Type B pancreatic cell (in vitro differentiated cells): ENCODE measurements at regions not wholly inside any gene's neighbourhood (a gene's known extent, or its start where the extent isn't known, plus 50 kb on each side); places are given as distances from the start of the nearest gene placed in this dataset.
"Not testable (repeated sequence)": the region's sequence is repeated elsewhere in the genome, so short reads cannot be mapped to it uniquely, and the experiment has no call there.

Experiments used
- DNase-seq: peaks from one replicate; pipeline ENCODE4 v3.0.0; 2021; ENCODE audit warnings: mixed read lengths; ENCODE audit not compliant: unreplicated experiment; ENCODE audit errors: extremely low spot score
- H3K27ac Mint-ChIP-seq: 2 replicates; pipeline ENCODE4 v1.8.0; 2021; ENCODE audit warnings: mild to moderate bottlenecking, mixed read lengths
- H3K27me3 Mint-ChIP-seq: 2 replicates; pipeline ENCODE4 v1.8.0; 2021; ENCODE audit warnings: mixed read lengths
- H3K36me3 Mint-ChIP-seq: 2 replicates; pipeline ENCODE4 v1.8.0; 2021; ENCODE audit warnings: mixed read lengths
- H3K4me1 Mint-ChIP-seq: one replicate; pipeline ENCODE4 v1.8.0; 2021; ENCODE audit warnings: mixed read lengths; ENCODE audit not compliant: unreplicated experiment
- H3K4me3 Mint-ChIP-seq: 2 replicates; pipeline ENCODE4 v1.8.0; 2021; ENCODE audit warnings: mild to moderate bottlenecking, mixed read lengths
- H3K9me3 Mint-ChIP-seq: 2 replicates; pipeline ENCODE4 v1.8.0; 2021; ENCODE audit warnings: mixed read lengths
- TF ChIP-seq, protein P1 (sequence below): fragments of 200-600 bp; sonication (generic); conservative IDR thresholded peaks from 2 replicates; pipeline ENCODE4 v1.5.0; 2021; ENCODE audit warnings: antibody characterized with exemption, mild to moderate bottlenecking

- Mint-ChIP-seq H3K4me3 (no peak overlapping the region), H3K4me1 (no peaks in the 10 kb centered on the region), H3K27ac (no peak overlapping the region), H3K9me3 (no peaks in the 10 kb centered on the region), H3K36me3 (peaks cover 12% of the 10 kb centered on the region), H3K27me3 (no peaks in the 10 kb centered on the region)
- no peak for DNase-seq
- TF ChIP-seq, protein P1, sequence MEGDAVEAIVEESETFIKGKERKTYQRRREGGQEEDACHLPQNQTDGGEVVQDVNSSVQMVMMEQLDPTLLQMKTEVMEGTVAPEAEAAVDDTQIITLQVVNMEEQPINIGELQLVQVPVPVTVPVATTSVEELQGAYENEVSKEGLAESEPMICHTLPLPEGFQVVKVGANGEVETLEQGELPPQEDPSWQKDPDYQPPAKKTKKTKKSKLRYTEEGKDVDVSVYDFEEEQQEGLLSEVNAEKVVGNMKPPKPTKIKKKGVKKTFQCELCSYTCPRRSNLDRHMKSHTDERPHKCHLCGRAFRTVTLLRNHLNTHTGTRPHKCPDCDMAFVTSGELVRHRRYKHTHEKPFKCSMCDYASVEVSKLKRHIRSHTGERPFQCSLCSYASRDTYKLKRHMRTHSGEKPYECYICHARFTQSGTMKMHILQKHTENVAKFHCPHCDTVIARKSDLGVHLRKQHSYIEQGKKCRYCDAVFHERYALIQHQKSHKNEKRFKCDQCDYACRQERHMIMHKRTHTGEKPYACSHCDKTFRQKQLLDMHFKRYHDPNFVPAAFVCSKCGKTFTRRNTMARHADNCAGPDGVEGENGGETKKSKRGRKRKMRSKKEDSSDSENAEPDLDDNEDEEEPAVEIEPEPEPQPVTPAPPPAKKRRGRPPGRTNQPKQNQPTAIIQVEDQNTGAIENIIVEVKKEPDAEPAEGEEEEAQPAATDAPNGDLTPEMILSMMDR = no peak
These were observed 283.1 kb downstream of the UTRN start for GRCh38 chr6:144568241-144568640.

- H3K4me1 Mint-ChIP-seq, H3K4me3 Mint-ChIP-seq, H3K27me3 Mint-ChIP-seq, DNase-seq, H3K9me3 Mint-ChIP-seq, H3K27ac Mint-ChIP-seq: not testable (repeated sequence)
- peaks cover 17% of the 10 kb centered on the region for H3K36me3 Mint-ChIP-seq
These were observed 287.4 kb downstream of the UTRN start for GRCh38 chr6:144572541-144572940.

DNA sequence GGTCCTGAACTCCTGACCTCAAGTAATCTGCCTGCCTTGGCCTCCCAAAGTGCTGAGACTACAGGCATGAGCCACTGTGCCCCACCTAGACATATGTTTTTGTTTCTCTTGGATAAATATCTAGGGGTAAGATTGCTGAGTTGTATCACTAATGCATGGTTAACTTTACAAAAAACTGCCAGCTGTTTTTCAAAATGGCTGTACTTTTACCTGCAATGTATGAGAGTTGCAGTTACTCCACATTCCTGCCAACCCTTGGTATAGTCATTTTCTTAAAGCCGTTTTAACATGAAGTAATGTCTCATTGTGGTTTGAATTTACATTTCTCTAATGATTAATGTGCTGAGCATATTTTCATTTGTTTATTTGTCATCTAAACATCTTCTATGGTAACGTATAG, 289.7 kb downstream of the UTRN start:
- Mint-ChIP-seq H3K9me3 (no peaks in the 10 kb centered on the region), H3K4me3 (no peak overlapping the region), H3K4me1 (no peaks in the 10 kb centered on the region)

DNA sequence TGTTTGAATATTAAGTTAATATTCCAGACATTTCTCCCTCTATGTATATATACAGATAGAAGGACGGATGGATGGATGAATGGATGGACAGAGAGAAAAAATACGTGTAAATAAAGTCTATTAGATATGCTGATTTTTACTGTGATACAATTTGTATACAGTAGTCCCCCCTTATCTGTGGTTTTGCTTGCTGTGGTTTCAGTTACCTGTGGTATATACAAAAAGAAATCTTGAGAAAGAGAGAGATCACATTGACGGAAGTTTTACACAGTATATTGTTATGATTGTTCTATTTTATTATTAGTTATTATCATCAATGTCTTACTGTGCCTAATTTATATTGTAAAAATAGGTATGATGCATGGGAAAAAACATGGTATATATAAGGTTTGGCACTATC, 290.2 kb downstream of the UTRN start:
- DNase-seq = no peak
- H3K27me3 Mint-ChIP-seq = no peaks in the 10 kb centered on the region
- no peak overlapping the region for H3K4me3 Mint-ChIP-seq
- H3K4me1 Mint-ChIP-seq = no peaks in the 10 kb centered on the region
- no peak overlapping the region for H3K27ac Mint-ChIP-seq
- TF ChIP-seq, protein P1 = no peak
- H3K9me3 Mint-ChIP-seq = no peaks in the 10 kb centered on the region
- peaks cover 28% of the 10 kb centered on the region for H3K36me3 Mint-ChIP-seq

More for the DNA sequence above, 289.7 kb downstream of the UTRN start:
- TF ChIP-seq, protein P1 = no peak
- Mint-ChIP-seq H3K27ac (no peak overlapping the region), H3K36me3 (peaks cover 23% of the 10 kb centered on the region), H3K27me3 (no peaks in the 10 kb centered on the region)
- DNase-seq = no peak

DNA sequence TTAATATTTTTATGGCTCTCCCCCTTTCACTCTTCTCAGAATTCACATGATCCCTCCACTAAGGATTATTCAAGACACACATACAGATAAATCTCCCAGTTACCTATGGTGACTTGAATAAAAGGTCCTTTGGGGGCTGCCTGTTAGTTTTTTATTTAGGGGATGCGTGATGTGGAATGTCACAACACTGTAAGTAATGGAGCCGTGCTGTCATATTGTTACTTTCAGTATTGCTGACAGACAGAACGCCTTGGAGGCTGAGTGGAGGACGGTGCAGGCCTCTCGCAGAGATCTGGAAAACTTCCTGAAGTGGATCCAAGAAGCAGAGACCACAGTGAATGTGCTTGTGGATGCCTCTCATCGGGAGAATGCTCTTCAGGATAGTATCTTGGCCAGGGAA, 291.7 kb downstream of the UTRN start:
- Mint-ChIP-seq H3K27ac (no peak overlapping the region), H3K27me3 (no peaks in the 10 kb centered on the region), H3K4me3 (no peak overlapping the region), H3K9me3 (no peaks in the 10 kb centered on the region), H3K36me3 (peaks cover 23% of the 10 kb centered on the region), H3K4me1 (peaks cover 2% of the 10 kb centered on the region)
- DNase-seq = no peak
- TF ChIP-seq, protein P1 = no peak

DNA sequence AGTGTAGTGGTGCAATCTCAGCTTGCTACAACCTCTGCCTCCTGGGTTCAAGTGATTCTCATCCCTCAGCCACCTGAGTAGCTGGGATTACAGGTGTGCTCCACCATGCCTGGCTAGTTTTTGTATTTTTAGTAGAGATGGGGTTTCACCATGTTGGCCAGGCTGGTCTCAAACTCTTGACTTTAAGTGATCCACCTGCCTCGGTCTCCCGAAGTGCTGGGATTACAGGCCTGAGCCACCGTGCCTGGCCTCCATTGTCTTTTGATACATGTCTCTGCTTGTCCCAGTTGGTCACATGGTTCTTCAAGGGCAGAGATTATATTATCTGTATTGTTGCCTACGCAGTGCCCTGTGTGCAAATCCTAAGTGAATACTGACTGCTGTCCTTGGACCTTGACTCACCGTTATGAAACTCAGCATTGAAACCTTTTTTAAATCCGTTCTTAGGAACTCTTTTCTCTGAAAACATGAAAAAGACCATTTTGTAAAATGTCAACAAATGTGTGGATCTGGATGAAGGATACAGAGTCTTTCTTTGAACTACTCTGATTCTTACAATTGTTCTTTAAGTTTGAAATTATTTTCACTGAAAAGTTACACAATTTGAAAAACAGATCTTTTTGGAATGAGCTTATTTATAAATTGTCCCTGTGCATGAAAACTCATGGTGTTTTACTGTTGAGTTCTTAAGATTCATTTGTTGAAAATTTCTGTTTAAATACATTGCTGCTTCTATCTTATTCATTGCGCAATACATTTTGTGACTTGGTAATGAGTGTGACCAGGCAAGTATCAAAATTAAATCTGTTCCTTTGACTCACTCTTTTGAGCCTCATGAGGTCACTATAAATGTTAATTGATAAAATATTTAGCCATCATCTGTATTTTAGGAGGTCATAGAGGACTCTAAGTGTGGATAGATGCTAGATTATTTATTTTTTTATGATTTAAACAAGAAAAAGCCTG, 293.5 kb downstream of the UTRN start:
- DNase-seq = no peak
- Mint-ChIP-seq H3K4me1 (peaks cover 17% of the 10 kb centered on the region), H3K27ac (no peak overlapping the region), H3K4me3 (no peak overlapping the region), H3K27me3 (no peaks in the 10 kb centered on the region), H3K9me3 (no peaks in the 10 kb centered on the region), H3K36me3 (peaks cover 16% of the 10 kb centered on the region)
- TF ChIP-seq, protein P1 = no peak
